ENCODE measurements at regions not wholly inside any gene's neighbourhood (a gene's known extent, or its start where the extent isn't known, plus 50 kb on each side); places are given as distances from the start of the nearest gene placed in this dataset.

DNA sequence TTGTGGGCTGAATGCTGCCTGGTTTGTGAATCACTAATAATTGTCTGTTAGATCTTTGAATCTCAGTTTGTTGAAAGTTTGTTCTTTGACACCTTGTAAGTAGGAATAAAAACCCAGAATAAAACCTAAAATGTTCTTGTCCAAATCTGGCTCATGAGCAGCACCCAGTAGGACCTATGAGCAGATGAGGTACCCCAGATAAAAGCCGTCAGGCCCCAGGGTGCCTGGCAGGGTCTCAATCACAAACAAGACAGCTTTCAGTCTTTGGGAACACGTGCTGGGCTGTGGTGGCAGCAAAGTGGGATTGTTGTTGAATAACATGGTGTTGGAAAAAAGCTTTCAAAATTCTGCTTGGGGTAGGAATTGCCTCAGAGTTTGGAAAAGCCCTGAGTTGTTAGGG lies 52.1 kb upstream of the ECI2 start:
- TF ChIP-seq MEF2D (tag; conservative IDR thresholded peaks at IDR 0.05; ENCODE audit: low read depth): no peak
- no peak for TF ChIP-seq JUND (IDR thresholded peaks at IDR 0.05; ENCODE audit: borderline replicate concordance, low read depth, low read length)
- no peak for TF ChIP-seq JUND (tag; IDR thresholded peaks at IDR 0.05; ENCODE audit: borderline replicate concordance, low read depth, low read length)
- no peak for TF ChIP-seq TAF1 (IDR thresholded peaks at IDR 0.05; ENCODE audit: control insufficient read depth, extremely low read depth, insufficient read depth, low read length, severe bottlenecking)
- no peak for TF ChIP-seq CBX5 (IDR thresholded peaks at IDR 0.05; ENCODE audit: borderline replicate concordance, low read depth)
- TF ChIP-seq PURB (CRISPR knock-in tag; IDR thresholded peaks at IDR 0.05; ENCODE audit: low read depth): no peak

All from K562 (cell line).